AG04450 (cell line): ENCODE measurements at regions not wholly inside any gene's neighbourhood (a gene's known extent, or its start where the extent isn't known, plus 50 kb on each side); places are given as distances from the start of the nearest gene placed in this dataset.

Experiments
- CTCF ChIA-PET: fragments of 300-600, 350-600 bp; formaldehyde crosslinking; extraction: SDS; loops from one replicate; lab custom pipeline; 2022; ENCODE audit warnings: antibody characterized with exemption, inconsistent platforms; lab: Charles Lee
- POLR2A ChIA-PET: fragments of 350-600 bp; formaldehyde crosslinking; extraction: SDS; loops from one replicate; lab custom pipeline; 2021; ENCODE audit warnings: antibody characterized with exemption, inconsistent platforms; lab: Yijun Ruan, JAX
- DNase-seq: peaks from one replicate; pipeline ENCODE4 v3.0.0-alpha.2; 2011; ENCODE audit warnings: low read depth, low spot score
- H3K27ac ChIP-seq: one replicate; pipeline ENCODE4 v1.5.1; 2012; ENCODE audit warnings: low read depth, low read length, control low read depth
- H3K27me3 ChIP-seq: one replicate; pipeline ENCODE4 v1.6.0; 2012; ENCODE audit warnings: low read length; ENCODE audit not compliant: control insufficient read depth, insufficient read depth
- H3K4me3 ChIP-seq: 2 replicates; pipeline ENCODE4 v1.5.1; 2011; ENCODE audit warnings: mild to moderate bottlenecking, low read depth, low read length, control low read depth
- H3K9me3 ChIP-seq: 2 replicates; pipeline ENCODE4 v1.5.1; 2012; ENCODE audit warnings: low read length; ENCODE audit not compliant: control insufficient read depth, insufficient read depth
- CTCF ChIP-seq: IDR thresholded peaks from 2 replicates; pipeline ENCODE4 v1.5.1; 2011; ENCODE audit warnings: low read depth, low read length, control low read depth, inconsistent platforms

- DNase-seq = no peak
- no peak overlapping the region for H3K27ac ChIP-seq
- H3K4me3 ChIP-seq = no peak overlapping the region
- TF ChIP-seq CTCF = no peak
- ChIA-PET CTCF (no interaction called here), POLR2A (no interaction called here)
- no peaks in the 10 kb centered on the region for H3K27me3 ChIP-seq
- H3K9me3 ChIP-seq = no peaks in the 10 kb centered on the region
Observed at GRCh38 chr4:100898844-100899243, 381.0 kb upstream of the EMCN start.

- Histone ChIP-seq H3K27me3 (no peaks in the 10 kb centered on the region), H3K27ac (no peak overlapping the region), H3K9me3 (no peaks in the 10 kb centered on the region), H3K4me3 (peak overlapping the region; percentile 35)
- TF ChIP-seq CTCF = no peak
- ChIA-PET CTCF (no interaction called here), POLR2A (no interaction called here)
- no peak for DNase-seq
Observed at GRCh38 chr4:100895556-100896197, 377.9 kb upstream of the EMCN start.

DNA sequence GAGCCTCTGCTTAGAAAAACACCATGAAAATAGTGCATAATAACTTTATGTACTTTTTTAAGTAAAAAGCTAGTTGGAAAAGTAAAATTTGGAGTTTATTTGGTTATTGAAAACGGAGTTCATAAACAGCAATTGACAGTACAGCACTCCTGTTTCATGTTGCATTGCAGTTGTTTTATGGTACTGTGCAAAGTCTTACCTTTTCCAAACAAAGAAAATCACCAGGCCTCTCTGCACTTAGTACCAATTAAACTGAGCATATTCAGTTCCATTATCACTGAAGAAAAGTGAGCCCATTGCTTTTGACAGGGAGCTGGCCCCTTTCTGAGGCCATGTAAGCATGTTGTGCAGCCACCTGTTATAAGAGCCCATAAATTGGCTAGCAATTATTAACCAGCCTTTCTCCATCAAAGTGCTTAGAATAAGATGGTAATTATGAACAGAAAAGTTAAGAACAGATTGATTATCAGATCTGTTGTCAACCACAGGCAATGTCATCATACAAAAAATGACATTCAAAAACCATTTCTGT, 376.6 kb upstream of the EMCN start:
- Histone ChIP-seq H3K9me3 (no peaks in the 10 kb centered on the region), H3K27me3 (no peaks in the 10 kb centered on the region), H3K4me3 (no peak overlapping the region), H3K27ac (no peak overlapping the region)
- TF ChIP-seq CTCF = no peak
- POLR2A ChIA-PET = no interaction called here
- CTCF ChIA-PET = no interaction called here
- no peak for DNase-seq

DNA sequence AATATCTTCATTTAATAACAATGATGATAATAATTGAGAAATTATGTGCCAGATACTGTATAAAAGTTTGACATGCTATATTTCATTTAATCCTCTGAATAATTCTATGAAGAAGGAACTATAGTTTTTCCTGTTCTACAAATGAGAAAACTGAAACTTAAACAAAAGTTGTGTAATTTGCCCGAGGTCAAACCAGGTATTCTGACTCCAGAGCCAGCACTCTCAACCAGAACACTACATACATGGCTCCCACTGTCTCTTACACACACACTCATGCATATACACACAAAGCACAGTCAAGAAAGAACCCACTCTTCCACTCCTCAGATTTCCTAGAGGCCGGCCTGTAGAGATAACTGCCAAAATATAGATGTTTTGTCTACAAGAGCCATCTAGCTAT, 374.0 kb upstream of the EMCN start:
- Histone ChIP-seq H3K27ac (no peak overlapping the region), H3K4me3 (no peak overlapping the region), H3K9me3 (no peaks in the 10 kb centered on the region), H3K27me3 (no peaks in the 10 kb centered on the region)
- TF ChIP-seq CTCF = no peak
- POLR2A ChIA-PET = no interaction called here
- DNase-seq = no peak
- CTCF ChIA-PET = no interaction called here

DNA sequence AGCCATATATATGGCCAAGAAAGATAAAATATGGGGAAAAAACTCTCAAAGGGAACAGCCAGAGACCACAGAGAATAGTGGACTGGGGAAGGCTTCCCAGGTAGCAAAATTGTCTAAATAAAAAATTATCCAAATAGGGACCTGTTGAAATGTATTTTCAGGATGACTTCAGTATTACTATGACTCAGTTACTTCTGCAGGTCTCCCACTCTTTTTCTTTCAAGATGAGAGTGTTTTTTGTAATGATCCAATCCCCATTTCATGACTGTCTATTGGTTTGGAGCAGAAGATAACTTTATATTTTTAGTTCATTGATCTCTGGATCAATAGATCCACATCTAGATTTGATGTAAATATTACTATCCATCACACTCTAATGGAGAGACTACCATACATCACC, 372.1 kb upstream of the EMCN start:
- CTCF ChIA-PET = no interaction called here
- no peaks in the 10 kb centered on the region for H3K9me3 ChIP-seq
- no peak for TF ChIP-seq CTCF
- H3K27me3 ChIP-seq = no peaks in the 10 kb centered on the region
- POLR2A ChIA-PET = no interaction called here
- H3K4me3 ChIP-seq = no peak overlapping the region
- H3K27ac ChIP-seq = no peak overlapping the region
- DNase-seq = no peak
